ENCODE measurements at regions not wholly inside any gene's neighbourhood (a gene's known extent, or its start where the extent isn't known, plus 50 kb on each side); places are given as distances from the start of the nearest gene placed in this dataset.

GRCh38 chr1:83735526-83735925, 263.4 kb downstream of the TTLL7 start:
- H3K4me3 ChIP-seq (ENCODE audit: low read length) = no peak overlapping the region
- TF ChIP-seq ZNF274 (IDR thresholded peaks at IDR 0.05; ENCODE audit: low read depth, low read length) = no peak

GRCh38 chr1:83734420-83734819, 264.5 kb downstream of the TTLL7 start:
- no peak for TF ChIP-seq ZNF274 (IDR thresholded peaks at IDR 0.05; ENCODE audit: low read depth, low read length)
- H3K4me3 ChIP-seq (ENCODE audit: low read length) = no peak overlapping the region

- TF ChIP-seq ZNF274 (IDR thresholded peaks at IDR 0.05; ENCODE audit: low read depth, low read length) = no peak
Measured at GRCh38 chr1:83725735-83726360, 273.1 kb downstream of the TTLL7 start.

GRCh38 chr1:83718338-83718737, 280.6 kb downstream of the TTLL7 start:
- no peak for TF ChIP-seq ZNF274 (IDR thresholded peaks at IDR 0.05; ENCODE audit: low read depth, low read length)

More at GRCh38 chr1:83725735-83726360, 273.1 kb downstream of the TTLL7 start:
- no peak overlapping the region for H3K4me3 ChIP-seq (ENCODE audit: low read length)

GRCh38 chr1:83717785-83718184, 281.1 kb downstream of the TTLL7 start:
- H3K4me3 ChIP-seq (ENCODE audit: low read length) = no peak overlapping the region
- TF ChIP-seq ZNF274 (IDR thresholded peaks at IDR 0.05; ENCODE audit: low read depth, low read length) = no peak

More at GRCh38 chr1:83718338-83718737, 280.6 kb downstream of the TTLL7 start:
- H3K4me3 ChIP-seq (ENCODE audit: low read length) = no peak overlapping the region

GRCh38 chr1:83716641-83717040, 282.3 kb downstream of the TTLL7 start:
- no peak for TF ChIP-seq ZNF274 (IDR thresholded peaks at IDR 0.05; ENCODE audit: low read depth, low read length)

GRCh38 chr1:83715550-83715949, 283.4 kb downstream of the TTLL7 start:
- H3K4me3 ChIP-seq (ENCODE audit: low read length) = no peak overlapping the region
- no peak for TF ChIP-seq ZNF274 (IDR thresholded peaks at IDR 0.05; ENCODE audit: low read depth, low read length)

More at GRCh38 chr1:83716641-83717040, 282.3 kb downstream of the TTLL7 start:
- H3K4me3 ChIP-seq (ENCODE audit: low read length) = no peak overlapping the region

GRCh38 chr1:83709662-83710061, 289.3 kb downstream of the TTLL7 start:
- TF ChIP-seq ZNF274 (IDR thresholded peaks at IDR 0.05; ENCODE audit: low read depth, low read length) = no peak
- no peak overlapping the region for H3K4me3 ChIP-seq (ENCODE audit: low read length)

GRCh38 chr1:83706354-83706938, 292.5 kb downstream of the TTLL7 start:
- no peak overlapping the region for H3K4me3 ChIP-seq (ENCODE audit: low read length)
- no peak for TF ChIP-seq ZNF274 (IDR thresholded peaks at IDR 0.05; ENCODE audit: low read depth, low read length)

- H3K4me3 ChIP-seq (ENCODE audit: low read length) = no peak overlapping the region
- no peak for TF ChIP-seq ZNF274 (IDR thresholded peaks at IDR 0.05; ENCODE audit: low read depth, low read length)
Measured at GRCh38 chr1:83705091-83705490, 293.8 kb downstream of the TTLL7 start.

GRCh38 chr1:83704350-83704749, 294.6 kb downstream of the TTLL7 start:
- no peak for TF ChIP-seq ZNF274 (IDR thresholded peaks at IDR 0.05; ENCODE audit: low read depth, low read length)
- no peak overlapping the region for H3K4me3 ChIP-seq (ENCODE audit: low read length)

- no peak overlapping the region for H3K4me3 ChIP-seq (ENCODE audit: low read length)
- TF ChIP-seq ZNF274 (IDR thresholded peaks at IDR 0.05; ENCODE audit: low read depth, low read length) = no peak
Measured at GRCh38 chr1:83702356-83702755, 296.6 kb downstream of the TTLL7 start.

GRCh38 chr1:83701355-83701754, 297.6 kb downstream of the TTLL7 start:
- H3K4me3 ChIP-seq (ENCODE audit: low read length) = no peak overlapping the region
- no peak for TF ChIP-seq ZNF274 (IDR thresholded peaks at IDR 0.05; ENCODE audit: low read depth, low read length)

GRCh38 chr1:83698644-83699043, 300.3 kb downstream of the TTLL7 start:
- no peak overlapping the region for H3K4me3 ChIP-seq (ENCODE audit: low read length)
- TF ChIP-seq ZNF274 (IDR thresholded peaks at IDR 0.05; ENCODE audit: low read depth, low read length) = no peak

- no peak for TF ChIP-seq ZNF274 (IDR thresholded peaks at IDR 0.05; ENCODE audit: low read depth, low read length)
- H3K4me3 ChIP-seq (ENCODE audit: low read length) = no peak overlapping the region
Measured at GRCh38 chr1:83697961-83698360, 301.0 kb downstream of the TTLL7 start.

All from GM08714 (cell line).